ENCODE measurements at regions not wholly inside any gene's neighbourhood (a gene's known extent, or its start where the extent isn't known, plus 50 kb on each side); places are given as distances from the start of the nearest gene placed in this dataset.
A peak's percentile ranks its signal among the peaks of the same experiment; 100 is the strongest.

DNA sequence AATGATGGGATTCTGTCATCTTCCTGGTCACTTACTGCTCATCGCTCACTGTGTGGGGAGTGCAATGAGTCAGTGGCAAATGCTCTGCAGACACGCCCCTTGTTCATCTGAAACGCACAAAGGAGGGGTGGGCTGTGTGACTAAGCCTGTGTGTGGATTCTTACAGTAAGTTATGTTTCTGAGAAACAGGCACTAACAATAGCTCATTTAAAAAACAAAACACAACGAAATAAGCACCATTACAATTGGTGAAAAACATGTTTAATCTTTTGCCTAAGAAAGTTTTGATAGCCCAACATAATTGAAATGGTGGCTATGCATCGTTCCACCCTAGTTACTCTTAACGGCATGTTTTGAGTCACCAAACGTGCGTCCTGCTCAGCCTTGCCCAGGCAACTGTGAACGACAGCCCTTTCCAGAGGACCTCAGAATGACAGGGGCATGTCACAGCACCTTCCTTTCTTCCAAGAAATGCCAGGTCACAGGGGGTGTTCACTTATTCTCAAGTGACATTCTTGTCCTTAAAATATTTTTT is 118.4 kb upstream of the SGK1 start:
- TF ChIP-seq, protein P1, sequence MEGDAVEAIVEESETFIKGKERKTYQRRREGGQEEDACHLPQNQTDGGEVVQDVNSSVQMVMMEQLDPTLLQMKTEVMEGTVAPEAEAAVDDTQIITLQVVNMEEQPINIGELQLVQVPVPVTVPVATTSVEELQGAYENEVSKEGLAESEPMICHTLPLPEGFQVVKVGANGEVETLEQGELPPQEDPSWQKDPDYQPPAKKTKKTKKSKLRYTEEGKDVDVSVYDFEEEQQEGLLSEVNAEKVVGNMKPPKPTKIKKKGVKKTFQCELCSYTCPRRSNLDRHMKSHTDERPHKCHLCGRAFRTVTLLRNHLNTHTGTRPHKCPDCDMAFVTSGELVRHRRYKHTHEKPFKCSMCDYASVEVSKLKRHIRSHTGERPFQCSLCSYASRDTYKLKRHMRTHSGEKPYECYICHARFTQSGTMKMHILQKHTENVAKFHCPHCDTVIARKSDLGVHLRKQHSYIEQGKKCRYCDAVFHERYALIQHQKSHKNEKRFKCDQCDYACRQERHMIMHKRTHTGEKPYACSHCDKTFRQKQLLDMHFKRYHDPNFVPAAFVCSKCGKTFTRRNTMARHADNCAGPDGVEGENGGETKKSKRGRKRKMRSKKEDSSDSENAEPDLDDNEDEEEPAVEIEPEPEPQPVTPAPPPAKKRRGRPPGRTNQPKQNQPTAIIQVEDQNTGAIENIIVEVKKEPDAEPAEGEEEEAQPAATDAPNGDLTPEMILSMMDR (IDR thresholded peaks at IDR 0.05; ENCODE audit: unreplicated experiment) = no peak
- POLR2A ChIA-PET = interaction anchor here (0.8 to 4.6 kb wide), 16 partner anchors 8 to 264 kb away, joined by 3 to 44 read pairs (median 4); no protein-coding TSS in a partner anchor

DNA sequence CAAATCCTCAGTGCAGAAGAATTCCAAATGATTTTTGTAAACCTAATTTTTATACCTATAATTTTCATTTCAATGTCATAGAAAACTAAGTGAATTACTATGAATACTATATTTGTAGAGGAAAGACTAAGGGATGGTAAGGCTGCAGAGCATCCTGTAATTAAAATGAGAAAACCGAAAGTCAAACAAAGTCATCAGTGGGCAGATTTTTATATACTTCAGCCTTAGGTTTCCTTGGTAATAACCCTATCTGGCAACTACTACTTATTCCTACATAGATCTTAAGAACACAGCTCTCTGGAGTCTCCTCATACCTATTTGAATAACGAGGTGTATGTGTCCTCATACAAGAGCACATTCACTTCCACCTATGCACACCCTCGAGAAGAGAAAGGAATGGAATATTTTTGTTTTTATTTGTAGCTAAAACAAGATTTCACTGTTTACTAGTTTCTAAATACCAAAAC is 117.9 kb upstream of the SGK1 start:
- Mint-ChIP-seq H3K4me3 (ENCODE audit: unreplicated experiment) (peak overlapping the region; percentile 43), H3K36me3 (ENCODE audit: insufficient read depth, unreplicated experiment) (no peaks in the 10 kb centered on the region), H3K27me3 (ENCODE audit: insufficient read depth, unreplicated experiment) (no peaks in the 10 kb centered on the region), H3K4me1 (ENCODE audit: insufficient read depth, unreplicated experiment) (peaks cover 24% of the 10 kb centered on the region), H3K27ac (ENCODE audit: low read depth, unreplicated experiment) (peak overlapping the region; percentile 88), H3K9me3 (ENCODE audit: unreplicated experiment) (no peaks in the 10 kb centered on the region)
- POLR2A ChIA-PET = interaction anchor here (0.6 to 4.6 kb wide), 14 partner anchors 9 to 406 kb away, joined by 3 to 44 read pairs (median 4); no protein-coding TSS in a partner anchor
- TF ChIP-seq, protein P1 (IDR thresholded peaks at IDR 0.05; ENCODE audit: unreplicated experiment) = no peak
- TSS peak; percentile 98 for BruUV-seq (replicated peaks)
- intact Hi-C loops (cut with micrococcal nuclease) = loop anchor here (1.0 to 5.0 kb wide), 6 partner anchors 13 to 387 kb away; no protein-coding TSS in a partner anchor
- CTCF ChIA-PET = interaction anchor here (0.6 to 2.9 kb wide), 6 partner anchors 9 to 532 kb away, joined by 3 to 13 read pairs (median 4); no protein-coding TSS in a partner anchor
- no peak for DNase-seq (ENCODE audit: unreplicated experiment)

More for the DNA sequence above, 118.4 kb upstream of the SGK1 start:
- no peaks in the 10 kb centered on the region for H3K9me3 Mint-ChIP-seq (ENCODE audit: unreplicated experiment)
- intact Hi-C loops (cut with micrococcal nuclease) = loop anchor here (1.0 to 5.0 kb wide), 6 partner anchors 14 to 386 kb away; no protein-coding TSS in a partner anchor
- BruUV-seq (replicated peaks) = TSS peak; percentile 97
- H3K27ac Mint-ChIP-seq (ENCODE audit: low read depth, unreplicated experiment) = peak overlapping the region; percentile 88
- CTCF ChIA-PET = interaction anchor here (0.6 to 2.9 kb wide), 8 partner anchors 8 to 531 kb away, joined by 3 to 13 read pairs (median 4); no protein-coding TSS in a partner anchor
- H3K4me3 Mint-ChIP-seq (ENCODE audit: unreplicated experiment) = peak overlapping the region; percentile 43
- H3K27me3 Mint-ChIP-seq (ENCODE audit: insufficient read depth, unreplicated experiment) = no peaks in the 10 kb centered on the region
- no peaks in the 10 kb centered on the region for H3K36me3 Mint-ChIP-seq (ENCODE audit: insufficient read depth, unreplicated experiment)
- H3K4me1 Mint-ChIP-seq (ENCODE audit: insufficient read depth, unreplicated experiment) = peaks cover 24% of the 10 kb centered on the region
- peak; percentile 94 for DNase-seq (ENCODE audit: unreplicated experiment)

- BruUV-seq (replicated peaks) = no TSS peak
- no peaks in the 10 kb centered on the region for H3K36me3 Mint-ChIP-seq (ENCODE audit: insufficient read depth, unreplicated experiment)
- CTCF ChIA-PET = interaction anchor here (0.6 kb wide), 1 partner anchor 457 kb away, joined by 3 read pairs; no protein-coding TSS in a partner anchor
- H3K4me3 Mint-ChIP-seq (ENCODE audit: unreplicated experiment) = no peak overlapping the region
- no peak for DNase-seq (ENCODE audit: unreplicated experiment)
- H3K27me3 Mint-ChIP-seq (ENCODE audit: insufficient read depth, unreplicated experiment) = no peaks in the 10 kb centered on the region
- peaks cover 24% of the 10 kb centered on the region for H3K4me1 Mint-ChIP-seq (ENCODE audit: insufficient read depth, unreplicated experiment)
- H3K27ac Mint-ChIP-seq (ENCODE audit: low read depth, unreplicated experiment) = peak overlapping the region; percentile 53
- intact Hi-C loops (cut with micrococcal nuclease) = no loop called here
- POLR2A ChIA-PET = interaction anchor here (1.2 kb wide), 1 partner anchor 9 kb away, joined by 4 read pairs; no protein-coding TSS in a partner anchor
- no peaks in the 10 kb centered on the region for H3K9me3 Mint-ChIP-seq (ENCODE audit: unreplicated experiment)
- TF ChIP-seq, protein P1 (IDR thresholded peaks at IDR 0.05; ENCODE audit: unreplicated experiment) = no peak
These were observed 116.4 kb upstream of the SGK1 start for GRCh38 chr6:134434019-134434942.

All from MCF 10A (cell line).